ENCODE measurements at regions not wholly inside any gene's neighbourhood (a gene's known extent, or its start where the extent isn't known, plus 50 kb on each side); places are given as distances from the start of the nearest gene placed in this dataset.

GRCh38 chr18:34639687-34640086 lies 70.4 kb upstream of the DTNA start:
- TF ChIP-seq ZNF146 (tag by site-specific recombination; IDR thresholded peaks at IDR 0.05) (no peak), YY2 (tag by site-specific recombination; IDR thresholded peaks at IDR 0.05) (no peak), ZBTB11 (tag by site-specific recombination; conservative IDR thresholded peaks at IDR 0.05; ENCODE audit: low read depth) (no peak), ZNF747 (tag by site-specific recombination; IDR thresholded peaks at IDR 0.05) (no peak), ZFP37 (tag by site-specific recombination; IDR thresholded peaks at IDR 0.05) (no peak), ZNF140 (tag by site-specific recombination; IDR thresholded peaks at IDR 0.05) (no peak), ZNF37A (tag by site-specific recombination; IDR thresholded peaks at IDR 0.05) (no peak), ZSCAN16 (tag by site-specific recombination; IDR thresholded peaks at IDR 0.05) (no peak), ZBTB1 (tag by site-specific recombination; IDR thresholded peaks at IDR 0.05) (no peak), RBAK (tag by site-specific recombination; IDR thresholded peaks at IDR 0.05) (no peak)
- TF ChIP-seq, protein P1, sequence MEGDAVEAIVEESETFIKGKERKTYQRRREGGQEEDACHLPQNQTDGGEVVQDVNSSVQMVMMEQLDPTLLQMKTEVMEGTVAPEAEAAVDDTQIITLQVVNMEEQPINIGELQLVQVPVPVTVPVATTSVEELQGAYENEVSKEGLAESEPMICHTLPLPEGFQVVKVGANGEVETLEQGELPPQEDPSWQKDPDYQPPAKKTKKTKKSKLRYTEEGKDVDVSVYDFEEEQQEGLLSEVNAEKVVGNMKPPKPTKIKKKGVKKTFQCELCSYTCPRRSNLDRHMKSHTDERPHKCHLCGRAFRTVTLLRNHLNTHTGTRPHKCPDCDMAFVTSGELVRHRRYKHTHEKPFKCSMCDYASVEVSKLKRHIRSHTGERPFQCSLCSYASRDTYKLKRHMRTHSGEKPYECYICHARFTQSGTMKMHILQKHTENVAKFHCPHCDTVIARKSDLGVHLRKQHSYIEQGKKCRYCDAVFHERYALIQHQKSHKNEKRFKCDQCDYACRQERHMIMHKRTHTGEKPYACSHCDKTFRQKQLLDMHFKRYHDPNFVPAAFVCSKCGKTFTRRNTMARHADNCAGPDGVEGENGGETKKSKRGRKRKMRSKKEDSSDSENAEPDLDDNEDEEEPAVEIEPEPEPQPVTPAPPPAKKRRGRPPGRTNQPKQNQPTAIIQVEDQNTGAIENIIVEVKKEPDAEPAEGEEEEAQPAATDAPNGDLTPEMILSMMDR (tag by site-specific recombination; IDR thresholded peaks at IDR 0.05) = no peak

Measured in HEK293 (cell line).